ENCODE measurements at regions not wholly inside any gene's neighbourhood (a gene's known extent, or its start where the extent isn't known, plus 50 kb on each side); places are given as distances from the start of the nearest gene placed in this dataset.

GRCh38 chr11:29163231-29163630 lies 853.6 kb downstream of the KCNA4 start:
- TF ChIP-seq ZFP37 (tag by site-specific recombination; IDR thresholded peaks at IDR 0.05) (no peak), BCL11B (tag by site-specific recombination; IDR thresholded peaks at IDR 0.05; ENCODE audit: low read depth) (no peak), ZNF184 (tag by site-specific recombination; IDR thresholded peaks at IDR 0.05) (no peak), ZFP69B (tag by site-specific recombination; IDR thresholded peaks at IDR 0.05) (no peak), ZNF629 (tag by site-specific recombination; IDR thresholded peaks at IDR 0.05) (no peak), ZBTB48 (tag by site-specific recombination; IDR thresholded peaks at IDR 0.05) (no peak), ZBTB17 (tag by site-specific recombination; IDR thresholded peaks at IDR 0.05) (no peak), PATZ1 (tag by site-specific recombination; IDR thresholded peaks at IDR 0.05) (no peak)
- TF ChIP-seq, protein P1, sequence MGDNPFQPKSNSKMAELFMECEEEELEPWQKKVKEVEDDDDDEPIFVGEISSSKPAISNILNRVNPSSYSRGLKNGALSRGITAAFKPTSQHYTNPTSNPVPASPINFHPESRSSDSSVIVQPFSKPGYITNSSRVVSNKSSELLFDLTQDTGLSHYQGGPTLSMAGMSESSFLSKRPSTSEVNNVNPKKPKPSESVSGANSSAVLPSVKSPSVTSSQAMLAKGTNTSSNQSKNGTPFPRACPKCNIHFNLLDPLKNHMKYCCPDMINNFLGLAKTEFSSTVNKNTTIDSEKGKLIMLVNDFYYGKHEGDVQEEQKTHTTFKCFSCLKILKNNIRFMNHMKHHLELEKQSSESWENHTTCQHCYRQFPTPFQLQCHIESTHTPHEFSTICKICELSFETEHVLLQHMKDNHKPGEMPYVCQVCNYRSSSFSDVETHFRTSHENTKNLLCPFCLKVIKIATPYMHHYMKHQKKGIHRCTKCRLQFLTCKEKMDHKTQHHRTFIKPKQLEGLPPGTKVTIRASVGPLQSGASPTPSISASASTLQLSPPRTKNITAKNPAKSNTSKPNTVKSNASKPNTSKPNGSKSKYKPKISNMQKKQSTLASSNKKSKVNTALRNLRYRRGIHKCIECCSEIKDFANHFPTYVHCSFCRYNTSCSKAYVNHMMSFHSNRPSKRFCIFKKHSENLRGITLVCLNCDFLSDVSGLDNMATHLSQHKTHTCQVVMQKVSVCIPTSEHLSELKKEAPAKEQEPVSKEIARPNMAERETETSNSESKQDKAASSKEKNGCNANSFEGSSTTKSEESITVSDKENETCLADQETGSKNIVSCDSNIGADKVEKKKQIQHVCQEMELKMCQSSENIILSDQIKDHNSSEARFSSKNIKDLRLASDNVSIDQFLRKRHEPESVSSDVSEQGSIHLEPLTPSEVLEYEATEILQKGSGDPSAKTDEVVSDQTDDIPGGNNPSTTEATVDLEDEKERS (tag by site-specific recombination; IDR thresholded peaks at IDR 0.05), result no peak
- Histone ChIP-seq H3K4me1 (ENCODE audit: control insufficient read depth, insufficient read depth, low read length) (no peaks in the 10 kb centered on the region), H3K27ac (ENCODE audit: extremely low read depth, low read depth, low read length) (no peak overlapping the region), H3K9me3 (ENCODE audit: control insufficient read depth, insufficient read depth, low read depth, low read length) (no peaks in the 10 kb centered on the region), H3K4me3 (ENCODE audit: low read depth, low read length) (no peak overlapping the region), H3K36me3 (ENCODE audit: control insufficient read depth in 2 of 2, insufficient read depth in 1 of 2, low read length in 2 of 2) (no peaks in the 10 kb centered on the region)
- POLR2A ChIA-PET, result no interaction called here
- CTCF ChIA-PET, result interaction anchor here (0.6 to 1.5 kb wide), 3 partner anchors 166 to 1897 kb away, joined by 3 to 9 read pairs (median 3); no protein-coding TSS in a partner anchor

DNA sequence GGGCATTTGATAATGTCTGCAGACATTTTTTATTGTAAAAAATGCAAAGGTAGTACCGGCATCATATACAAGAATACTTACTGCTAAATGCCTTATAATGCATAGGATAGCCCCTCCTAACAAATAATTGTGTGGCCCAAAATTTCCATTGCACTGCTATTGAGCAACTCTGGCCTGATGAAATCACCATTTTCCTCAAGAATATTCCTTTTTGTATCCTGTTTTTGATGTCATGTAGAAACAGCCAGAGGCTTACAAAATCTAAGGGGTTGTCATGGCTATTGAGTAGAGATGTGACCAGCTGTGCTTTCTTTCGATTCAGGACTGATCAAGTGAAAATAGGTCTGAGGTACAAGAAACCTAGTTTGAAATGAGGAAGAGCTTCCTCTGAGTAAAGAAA lies 854.3 kb downstream of the KCNA4 start:
- Histone ChIP-seq H3K36me3 (ENCODE audit: control insufficient read depth in 2 of 2, insufficient read depth in 1 of 2, low read length in 2 of 2) (no peaks in the 10 kb centered on the region), H3K4me1 (ENCODE audit: control insufficient read depth, insufficient read depth, low read length) (no peaks in the 10 kb centered on the region), H3K9me3 (ENCODE audit: control insufficient read depth, insufficient read depth, low read depth, low read length) (no peaks in the 10 kb centered on the region), H3K4me3 (ENCODE audit: low read depth, low read length) (no peak overlapping the region), H3K27ac (ENCODE audit: extremely low read depth, low read depth, low read length) (no peak overlapping the region)
- POLR2A ChIA-PET, result no interaction called here
- CTCF ChIA-PET, result interaction anchor here (0.6 kb wide), 2 partner anchors 169 to 1711 kb away, joined by 3 read pairs; no protein-coding TSS in a partner anchor
- TF ChIP-seq ZNF112 (tag by site-specific recombination; IDR thresholded peaks at IDR 0.05) (no peak), ZNF26 (tag by site-specific recombination; IDR thresholded peaks at IDR 0.05) (no peak), BCL11A (tag by site-specific recombination; IDR thresholded peaks at IDR 0.05; ENCODE audit: low read depth) (no peak), ZNF776 (tag by site-specific recombination; IDR thresholded peaks at IDR 0.05; ENCODE audit: borderline replicate concordance) (no peak), PRDM4 (tag by site-specific recombination; IDR thresholded peaks at IDR 0.05) (no peak), ZBTB21 (tag by site-specific recombination; IDR thresholded peaks at IDR 0.05) (no peak), ZFP37 (tag by site-specific recombination; IDR thresholded peaks at IDR 0.05) (no peak), ZNF132 (tag by site-specific recombination; IDR thresholded peaks at IDR 0.05; ENCODE audit: borderline replicate concordance) (no peak), GFI1B (tag by site-specific recombination; IDR thresholded peaks at IDR 0.05) (no peak), WT1 (tag by site-specific recombination; IDR thresholded peaks at IDR 0.05) (no peak), KLF17 (tag by site-specific recombination; IDR thresholded peaks at IDR 0.05) (no peak), ZBTB17 (tag by site-specific recombination; IDR thresholded peaks at IDR 0.05) (no peak)
- TF ChIP-seq, protein P2, sequence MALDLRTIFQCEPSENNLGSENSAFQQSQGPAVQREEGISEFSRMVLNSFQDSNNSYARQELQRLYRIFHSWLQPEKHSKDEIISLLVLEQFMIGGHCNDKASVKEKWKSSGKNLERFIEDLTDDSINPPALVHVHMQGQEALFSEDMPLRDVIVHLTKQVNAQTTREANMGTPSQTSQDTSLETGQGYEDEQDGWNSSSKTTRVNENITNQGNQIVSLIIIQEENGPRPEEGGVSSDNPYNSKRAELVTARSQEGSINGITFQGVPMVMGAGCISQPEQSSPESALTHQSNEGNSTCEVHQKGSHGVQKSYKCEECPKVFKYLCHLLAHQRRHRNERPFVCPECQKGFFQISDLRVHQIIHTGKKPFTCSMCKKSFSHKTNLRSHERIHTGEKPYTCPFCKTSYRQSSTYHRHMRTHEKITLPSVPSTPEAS (tag by site-specific recombination; IDR thresholded peaks at IDR 0.05), result no peak
